Brain microvascular endothelial cell (primary cell): ENCODE measurements at regions not wholly inside any gene's neighbourhood (a gene's known extent, or its start where the extent isn't known, plus 50 kb on each side); places are given as distances from the start of the nearest gene placed in this dataset.

Experiments used
- DNase-seq: peaks from one replicate; pipeline ENCODE4 v3.0.0-alpha.2; 2020
- H3K27ac ChIP-seq: fragments of 250-450 bp; sonication (Bioruptor Pico); 2 replicates; pipeline ENCODE4 v1.5.1; 2020; ENCODE audit warnings: mild to moderate bottlenecking, moderate library complexity
- H3K27me3 ChIP-seq: fragments of 250-450 bp; sonication (Bioruptor Pico); replicated peaks from 2 replicates; pipeline ENCODE4 v1.5.1; 2020; ENCODE audit warnings: mild to moderate bottlenecking
- H3K36me3 ChIP-seq: fragments of 250-450 bp; sonication (Bioruptor Pico); replicated peaks from 2 replicates; pipeline ENCODE4 v1.5.1; 2020; ENCODE audit warnings: mild to moderate bottlenecking
- H3K4me3 ChIP-seq: 2 replicates; pipeline ENCODE4 v1.5.1; 2011; ENCODE audit warnings: low read depth, mild to moderate bottlenecking, control low read depth, low read length, moderate library complexity
- CTCF ChIP-seq: IDR thresholded peaks from 2 replicates; pipeline ENCODE4 v1.5.1; 2011; ENCODE audit warnings: low read depth, mild to moderate bottlenecking, moderate library complexity, low read length, control low read depth, inconsistent platforms; ENCODE audit errors: missing control alignments
- in situ Hi-C: cut with HindIII; loops from 2 replicates; pipeline ENCODE4 v1.10.0; 2017; ENCODE audit warnings: low sequenced_read_pairs, low pct_ligation_motif_present

- no peak for DNase-seq
- Histone ChIP-seq H3K4me3 (no peak overlapping the region), H3K27me3 (no peaks in the 10 kb centered on the region), H3K27ac (no peak overlapping the region), H3K36me3 (no peaks in the 10 kb centered on the region)
- TF ChIP-seq CTCF, result no peak
- in situ Hi-C loops, result no loop called here
Observed at GRCh38 chr3:81161100-81161499, 600.3 kb downstream of the GBE1 start.

- in situ Hi-C loops, result no loop called here
- no peak overlapping the region for H3K27ac ChIP-seq
Observed at GRCh38 chr3:81154611-81155143, 606.8 kb downstream of the GBE1 start.

GRCh38 chr3:81152156-81152555, 609.3 kb downstream of the GBE1 start:
- H3K36me3 ChIP-seq, result no peaks in the 10 kb centered on the region
- no peak for TF ChIP-seq CTCF

More at GRCh38 chr3:81154611-81155143, 606.8 kb downstream of the GBE1 start:
- Histone ChIP-seq H3K27me3 (no peaks in the 10 kb centered on the region), H3K36me3 (no peaks in the 10 kb centered on the region), H3K4me3 (no peak overlapping the region)
- TF ChIP-seq CTCF, result no peak
- no peak for DNase-seq

GRCh38 chr3:81132995-81133394, 628.5 kb downstream of the GBE1 start:
- in situ Hi-C loops, result no loop called here
- H3K27ac ChIP-seq, result no peak overlapping the region
- TF ChIP-seq CTCF, result no peak
- H3K4me3 ChIP-seq, result no peak overlapping the region
- DNase-seq, result no peak
- H3K27me3 ChIP-seq, result no peaks in the 10 kb centered on the region
- H3K36me3 ChIP-seq, result no peaks in the 10 kb centered on the region

More at GRCh38 chr3:81152156-81152555, 609.3 kb downstream of the GBE1 start:
- no peaks in the 10 kb centered on the region for H3K27me3 ChIP-seq
- in situ Hi-C loops, result no loop called here
- H3K27ac ChIP-seq, result no peak overlapping the region
- no peak for DNase-seq
- no peak overlapping the region for H3K4me3 ChIP-seq

- DNase-seq, result no peak
- Histone ChIP-seq H3K4me3 (no peak overlapping the region), H3K36me3 (no peaks in the 10 kb centered on the region), H3K27me3 (no peaks in the 10 kb centered on the region), H3K27ac (no peak overlapping the region)
- in situ Hi-C loops, result no loop called here
- no peak for TF ChIP-seq CTCF
Observed at GRCh38 chr3:81105789-81106488, 655.5 kb downstream of the GBE1 start.
